ENCODE measurements at regions not wholly inside any gene's neighbourhood (a gene's known extent, or its start where the extent isn't known, plus 50 kb on each side); places are given as distances from the start of the nearest gene placed in this dataset.

- TF ChIP-seq CTCF (conservative IDR thresholded peaks at IDR 0.05 in 1 of 2, IDR thresholded peaks at IDR 0.05 in 1 of 2; ENCODE audit: low read depth in 1 of 2, low read length in 2 of 2) (no peak), EZH2 (IDR thresholded peaks at IDR 0.05; ENCODE audit: low read length, missing control alignments) (no peak)
- no peaks in the 10 kb centered on the region for H3K79me2 ChIP-seq (ENCODE audit: control insufficient read depth, insufficient read depth, low read length)
- no peaks in the 10 kb centered on the region for H3K4me1 ChIP-seq (ENCODE audit: control insufficient read depth, extremely low read depth, insufficient read depth, low read length)
These were observed 819.6 kb upstream of the ATXN8OS start for GRCh38 chr13:69288026-69288425.

GRCh38 chr13:69287050-69287698 is 820.5 kb upstream of the ATXN8OS start:
- Histone ChIP-seq H3K9ac (ENCODE audit: insufficient read depth, low read length) (no peak overlapping the region), H3K36me3 (ENCODE audit: control insufficient read depth, insufficient read depth, low read length) (no peaks in the 10 kb centered on the region), H3K9me3 (ENCODE audit: control insufficient read depth, insufficient read depth, low read depth, low read length) (no peaks in the 10 kb centered on the region), H3K4me1 (ENCODE audit: control insufficient read depth, extremely low read depth, insufficient read depth, low read length) (no peaks in the 10 kb centered on the region), H3K79me2 (ENCODE audit: control insufficient read depth, insufficient read depth, low read length) (no peaks in the 10 kb centered on the region), H3K4me2 (ENCODE audit: extremely low read depth, insufficient read depth, low read length) (no peak overlapping the region), H3K27me3 (ENCODE audit: control insufficient read depth, insufficient read depth, low read length) (no peaks in the 10 kb centered on the region), H4K20me1 (ENCODE audit: control insufficient read depth, extremely low read depth, insufficient read depth, low read length) (no peaks in the 10 kb centered on the region), H2AFZ (ENCODE audit: low read length) (no peak overlapping the region), H3K4me3 (replicated peaks in 1 of 4; ENCODE audit: control extremely low read depth in 1 of 4, insufficient read depth in 1 of 4, low read depth in 3 of 4, low read length in 4 of 4) (no peak overlapping the region), H3K27ac (ENCODE audit: insufficient read depth, low read length) (no peak overlapping the region)
- TF ChIP-seq EZH2 (IDR thresholded peaks at IDR 0.05; ENCODE audit: low read length, missing control alignments), result no peak
- no peak for TF ChIP-seq CTCF (conservative IDR thresholded peaks at IDR 0.05 in 1 of 2, IDR thresholded peaks at IDR 0.05 in 1 of 2; ENCODE audit: low read depth in 1 of 2, low read length in 2 of 2)
- DNase-seq (ENCODE audit: low read depth in 2 of 2), result no peak

More at GRCh38 chr13:69288026-69288425, 819.6 kb upstream of the ATXN8OS start:
- no peak overlapping the region for H3K4me3 ChIP-seq (replicated peaks in 1 of 4; ENCODE audit: control extremely low read depth in 1 of 4, insufficient read depth in 1 of 4, low read depth in 3 of 4, low read length in 4 of 4)
- no peak overlapping the region for H3K27ac ChIP-seq (ENCODE audit: insufficient read depth, low read length)
- no peak overlapping the region for H3K9ac ChIP-seq (ENCODE audit: insufficient read depth, low read length)
- H3K36me3 ChIP-seq (ENCODE audit: control insufficient read depth, insufficient read depth, low read length), result no peaks in the 10 kb centered on the region
- no peaks in the 10 kb centered on the region for H3K27me3 ChIP-seq (ENCODE audit: control insufficient read depth, insufficient read depth, low read length)
- H4K20me1 ChIP-seq (ENCODE audit: control insufficient read depth, extremely low read depth, insufficient read depth, low read length), result no peaks in the 10 kb centered on the region
- H2AFZ ChIP-seq (ENCODE audit: low read length), result no peak overlapping the region
- H3K9me3 ChIP-seq (ENCODE audit: control insufficient read depth, insufficient read depth, low read depth, low read length), result no peaks in the 10 kb centered on the region
- H3K4me2 ChIP-seq (ENCODE audit: extremely low read depth, insufficient read depth, low read length), result no peak overlapping the region
- no peak for DNase-seq (ENCODE audit: low read depth in 2 of 2)

GRCh38 chr13:69283837-69284236 is 823.8 kb upstream of the ATXN8OS start:
- Histone ChIP-seq H3K9me3 (ENCODE audit: control insufficient read depth, insufficient read depth, low read depth, low read length) (no peaks in the 10 kb centered on the region), H3K79me2 (ENCODE audit: control insufficient read depth, insufficient read depth, low read length) (no peaks in the 10 kb centered on the region), H3K4me3 (replicated peaks in 1 of 4; ENCODE audit: control extremely low read depth in 1 of 4, insufficient read depth in 1 of 4, low read depth in 3 of 4, low read length in 4 of 4) (no peak overlapping the region), H3K27me3 (ENCODE audit: control insufficient read depth, insufficient read depth, low read length) (no peaks in the 10 kb centered on the region), H3K9ac (ENCODE audit: insufficient read depth, low read length) (no peak overlapping the region), H2AFZ (ENCODE audit: low read length) (no peak overlapping the region), H4K20me1 (ENCODE audit: control insufficient read depth, extremely low read depth, insufficient read depth, low read length) (no peaks in the 10 kb centered on the region), H3K27ac (ENCODE audit: insufficient read depth, low read length) (no peak overlapping the region), H3K4me2 (ENCODE audit: extremely low read depth, insufficient read depth, low read length) (no peak overlapping the region), H3K36me3 (ENCODE audit: control insufficient read depth, insufficient read depth, low read length) (no peaks in the 10 kb centered on the region), H3K4me1 (ENCODE audit: control insufficient read depth, extremely low read depth, insufficient read depth, low read length) (no peaks in the 10 kb centered on the region)
- DNase-seq (ENCODE audit: low read depth in 2 of 2), result no peak
- no peak for TF ChIP-seq EZH2 (IDR thresholded peaks at IDR 0.05; ENCODE audit: low read length, missing control alignments)
- no peak for TF ChIP-seq CTCF (conservative IDR thresholded peaks at IDR 0.05 in 1 of 2, IDR thresholded peaks at IDR 0.05 in 1 of 2; ENCODE audit: low read depth in 1 of 2, low read length in 2 of 2)

All from fibroblast of lung (primary cell).